Astrocyte (in vitro differentiated cells and primary cell): ENCODE measurements at regions not wholly inside any gene's neighbourhood (a gene's known extent, or its start where the extent isn't known, plus 50 kb on each side); places are given as distances from the start of the nearest gene placed in this dataset.

ENCODE experiments used
- CTCF ChIP-seq: IDR thresholded peaks from 2 replicates; pipeline ENCODE4 v1.5.1; 2011; ENCODE audit warnings: low read depth, mild to moderate bottlenecking, inconsistent platforms, low read length, moderate library complexity; ENCODE audit not compliant: insufficient read depth
- EZH2 ChIP-seq: IDR thresholded peaks from 2 replicates; pipeline ENCODE4 v1.6.1; 2012; ENCODE audit warnings: mild to moderate bottlenecking, low read length, inconsistent platforms; ENCODE audit not compliant: insufficient read depth

GRCh38 chr10:120656107-120656506 is 195.1 kb upstream of the WDR11 start:
- TF ChIP-seq CTCF, result no peak
- TF ChIP-seq EZH2, result no peak
